ENCODE measurements at regions not wholly inside any gene's neighbourhood (a gene's known extent, or its start where the extent isn't known, plus 50 kb on each side); places are given as distances from the start of the nearest gene placed in this dataset.

DNA sequence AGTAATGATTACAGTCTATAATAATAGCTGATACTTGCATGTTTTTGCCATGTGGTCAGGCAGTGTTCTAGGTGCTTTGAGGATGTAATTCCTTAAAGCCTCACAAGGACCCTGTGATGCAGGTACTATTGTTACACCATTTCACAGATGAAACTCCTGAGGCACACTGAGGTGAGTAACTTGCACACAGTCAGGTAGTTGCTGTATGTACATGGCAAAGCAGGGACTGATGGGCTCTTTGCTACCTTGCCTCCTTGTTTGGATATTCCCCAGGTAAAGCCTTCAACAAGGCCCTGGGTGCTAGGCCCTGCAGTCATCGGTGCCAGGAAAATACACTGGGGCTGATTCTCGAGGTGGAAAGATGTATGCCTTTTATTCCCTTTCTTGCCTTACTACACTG, 317.5 kb downstream of the CXCL12 start:
- Histone ChIP-seq H3K4ac (replicated peaks; ENCODE audit: insufficient read length, low read depth, low read length) (no peak overlapping the region), H3K36me3 (ENCODE audit: control insufficient read depth in 2 of 4, insufficient read depth in 4 of 4, low read length in 3 of 4) (no peaks in the 10 kb centered on the region), H3K4me2 (ENCODE audit: insufficient read depth in 1 of 2, low read depth in 2 of 2, low read length in 2 of 2) (no peak overlapping the region), H2BK15ac (ENCODE audit: low read length) (no peak overlapping the region), H4K5ac (ENCODE audit: insufficient read length, low read depth, low read length) (no peak overlapping the region), H3K27ac (ENCODE audit: low read depth, low read length) (no peak overlapping the region), H3K18ac (ENCODE audit: extremely low read depth, low read length) (no peak overlapping the region), H3K9me3 (ENCODE audit: insufficient read depth in 2 of 2, low read depth in 1 of 2, low read length in 1 of 2) (no peaks in the 10 kb centered on the region), H4K8ac (ENCODE audit: extremely low read depth, insufficient read depth, low read length) (no peak overlapping the region), H3K56ac (replicated peaks; ENCODE audit: insufficient read length, low read depth, low read length) (no peak overlapping the region), H3K9ac (replicated peaks in 1 of 4; ENCODE audit: extremely low read depth in 1 of 4, low read depth in 3 of 4, low read length in 3 of 4) (no peak overlapping the region), H2BK12ac (ENCODE audit: low read depth, low read length) (no peak overlapping the region), H2AK5ac (ENCODE audit: low read depth, low read length) (no peak overlapping the region), H2BK5ac (ENCODE audit: low read depth, low read length) (no peak overlapping the region), H3K4me1 (replicated peaks in 1 of 4; ENCODE audit: control insufficient read depth in 3 of 4, insufficient read depth in 4 of 4, low read length in 3 of 4) (no peaks in the 10 kb centered on the region), H3K23ac (ENCODE audit: insufficient read length) (no peak overlapping the region), H3K79me2 (ENCODE audit: control insufficient read depth in 1 of 2, insufficient read depth in 2 of 2, low read length in 2 of 2) (no peaks in the 10 kb centered on the region), H2BK20ac (ENCODE audit: low read length) (no peak overlapping the region), H3K14ac (ENCODE audit: insufficient read length) (no peak overlapping the region), H2AFZ (ENCODE audit: low read length) (no peak overlapping the region), H3K27me3 (replicated peaks in 1 of 4; ENCODE audit: control insufficient read depth in 3 of 4, extremely low read depth in 1 of 4, insufficient read depth in 3 of 4, low read length in 3 of 4) (no peaks in the 10 kb centered on the region), H3K79me1 (ENCODE audit: low read depth, low read length) (no peaks in the 10 kb centered on the region), H2BK120ac (replicated peaks; ENCODE audit: low read depth, low read length) (no peak overlapping the region), H3K4me3 (ENCODE audit: extremely low read depth in 1 of 4, insufficient read depth in 2 of 4, low read depth in 3 of 4, low read length in 4 of 4) (no peak overlapping the region), H4K91ac (replicated peaks; ENCODE audit: insufficient read length, low read length) (no peak overlapping the region), H3K23me2 (ENCODE audit: low read depth, low read length) (no peaks in the 10 kb centered on the region), H4K20me1 (replicated peaks in 1 of 2; ENCODE audit: control insufficient read depth in 1 of 2, insufficient read depth in 2 of 2, low read length in 2 of 2) (no peaks in the 10 kb centered on the region)
- no peak for DNase-seq (ENCODE audit: low read depth in 1 of 2, low spot score in 2 of 2)
- 92% methylated on average over 2 of the region's 2 CpGs; no CpG with 5 or more reads in 1 of the 2 experiments for WGBS, 2 experiments (ENCODE audit: extremely low coverage in 1 of 2, insufficient coverage in 1 of 2, insufficient read length in 1 of 2, insufficient replicate concordance in 2 of 2, low coverage in 1 of 2, low lambda C conversion rate in 2 of 2, missing lambda C conversion rate in 1 of 2)
- FAIRE-seq: no peak
- ChIA-PET POLR2A (ENCODE audit: partially characterized antibody) (no interaction called here), CTCF (ENCODE audit: partially characterized antibody) (no interaction called here)
- TF ChIP-seq RNF2 (IDR thresholded peaks at IDR 0.05; ENCODE audit: borderline replicate concordance, low read depth, low read length, missing control alignments, poor library complexity, severe bottlenecking) (no peak), HDAC2 (IDR thresholded peaks at IDR 0.05; ENCODE audit: borderline replicate concordance in 1 of 2, low read depth in 2 of 2, low read length in 2 of 2) (no peak), RBBP5 (IDR thresholded peaks at IDR 0.05; ENCODE audit: borderline replicate concordance, low read depth, low read length) (no peak), EZH2 (IDR thresholded peaks at IDR 0.05; ENCODE audit: low read depth, low read length, severe bottlenecking) (no peak), POLR2A (IDR thresholded peaks at IDR 0.05; ENCODE audit: control extremely low read depth in 1 of 2, low read depth in 2 of 2, low read length in 2 of 2) (no peak), CBX8 (IDR thresholded peaks at IDR 0.05; ENCODE audit: borderline replicate concordance, low read depth, low read length) (no peak)
- TF ChIP-seq, protein P1, sequence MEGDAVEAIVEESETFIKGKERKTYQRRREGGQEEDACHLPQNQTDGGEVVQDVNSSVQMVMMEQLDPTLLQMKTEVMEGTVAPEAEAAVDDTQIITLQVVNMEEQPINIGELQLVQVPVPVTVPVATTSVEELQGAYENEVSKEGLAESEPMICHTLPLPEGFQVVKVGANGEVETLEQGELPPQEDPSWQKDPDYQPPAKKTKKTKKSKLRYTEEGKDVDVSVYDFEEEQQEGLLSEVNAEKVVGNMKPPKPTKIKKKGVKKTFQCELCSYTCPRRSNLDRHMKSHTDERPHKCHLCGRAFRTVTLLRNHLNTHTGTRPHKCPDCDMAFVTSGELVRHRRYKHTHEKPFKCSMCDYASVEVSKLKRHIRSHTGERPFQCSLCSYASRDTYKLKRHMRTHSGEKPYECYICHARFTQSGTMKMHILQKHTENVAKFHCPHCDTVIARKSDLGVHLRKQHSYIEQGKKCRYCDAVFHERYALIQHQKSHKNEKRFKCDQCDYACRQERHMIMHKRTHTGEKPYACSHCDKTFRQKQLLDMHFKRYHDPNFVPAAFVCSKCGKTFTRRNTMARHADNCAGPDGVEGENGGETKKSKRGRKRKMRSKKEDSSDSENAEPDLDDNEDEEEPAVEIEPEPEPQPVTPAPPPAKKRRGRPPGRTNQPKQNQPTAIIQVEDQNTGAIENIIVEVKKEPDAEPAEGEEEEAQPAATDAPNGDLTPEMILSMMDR (IDR thresholded peaks at IDR 0.05; ENCODE audit: control extremely low read depth in 1 of 3, insufficient read depth in 1 of 3, low read depth in 1 of 3, low read length in 3 of 3): no peak
- TF ChIP-seq, protein P2, sequence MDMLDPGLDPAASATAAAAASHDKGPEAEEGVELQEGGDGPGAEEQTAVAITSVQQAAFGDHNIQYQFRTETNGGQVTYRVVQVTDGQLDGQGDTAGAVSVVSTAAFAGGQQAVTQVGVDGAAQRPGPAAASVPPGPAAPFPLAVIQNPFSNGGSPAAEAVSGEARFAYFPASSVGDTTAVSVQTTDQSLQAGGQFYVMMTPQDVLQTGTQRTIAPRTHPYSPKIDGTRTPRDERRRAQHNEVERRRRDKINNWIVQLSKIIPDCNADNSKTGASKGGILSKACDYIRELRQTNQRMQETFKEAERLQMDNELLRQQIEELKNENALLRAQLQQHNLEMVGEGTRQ (IDR thresholded peaks at IDR 0.05; ENCODE audit: low read length): no peak
- TF ChIP-seq, protein P3, sequence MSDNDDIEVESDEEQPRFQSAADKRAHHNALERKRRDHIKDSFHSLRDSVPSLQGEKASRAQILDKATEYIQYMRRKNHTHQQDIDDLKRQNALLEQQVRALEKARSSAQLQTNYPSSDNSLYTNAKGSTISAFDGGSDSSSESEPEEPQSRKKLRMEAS (IDR thresholded peaks at IDR 0.05): no peak

Data from H1 (cell line).